ENCODE measurements at regions not wholly inside any gene's neighbourhood (a gene's known extent, or its start where the extent isn't known, plus 50 kb on each side); places are given as distances from the start of the nearest gene placed in this dataset.

DNA sequence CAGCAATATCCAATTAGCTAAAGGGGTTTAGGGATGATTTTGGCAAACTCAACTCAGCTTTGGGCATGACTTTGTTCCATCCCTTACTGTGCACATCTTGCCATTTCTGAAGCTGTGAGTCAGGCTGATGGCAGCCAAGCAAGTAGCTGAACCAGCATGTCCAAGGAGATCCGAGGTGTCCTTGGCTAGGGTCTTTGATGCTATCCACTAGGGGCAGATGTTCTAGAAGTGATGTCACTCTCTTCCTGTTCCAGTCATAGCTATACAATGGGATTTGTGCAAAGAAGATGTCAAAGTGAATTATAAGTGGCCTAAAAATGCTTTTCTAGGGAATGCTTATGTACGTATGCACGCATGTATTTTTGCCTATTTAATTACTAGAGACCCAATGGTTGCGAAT is 160.8 kb upstream of the PAPPA start:
- TF ChIP-seq, protein P1, sequence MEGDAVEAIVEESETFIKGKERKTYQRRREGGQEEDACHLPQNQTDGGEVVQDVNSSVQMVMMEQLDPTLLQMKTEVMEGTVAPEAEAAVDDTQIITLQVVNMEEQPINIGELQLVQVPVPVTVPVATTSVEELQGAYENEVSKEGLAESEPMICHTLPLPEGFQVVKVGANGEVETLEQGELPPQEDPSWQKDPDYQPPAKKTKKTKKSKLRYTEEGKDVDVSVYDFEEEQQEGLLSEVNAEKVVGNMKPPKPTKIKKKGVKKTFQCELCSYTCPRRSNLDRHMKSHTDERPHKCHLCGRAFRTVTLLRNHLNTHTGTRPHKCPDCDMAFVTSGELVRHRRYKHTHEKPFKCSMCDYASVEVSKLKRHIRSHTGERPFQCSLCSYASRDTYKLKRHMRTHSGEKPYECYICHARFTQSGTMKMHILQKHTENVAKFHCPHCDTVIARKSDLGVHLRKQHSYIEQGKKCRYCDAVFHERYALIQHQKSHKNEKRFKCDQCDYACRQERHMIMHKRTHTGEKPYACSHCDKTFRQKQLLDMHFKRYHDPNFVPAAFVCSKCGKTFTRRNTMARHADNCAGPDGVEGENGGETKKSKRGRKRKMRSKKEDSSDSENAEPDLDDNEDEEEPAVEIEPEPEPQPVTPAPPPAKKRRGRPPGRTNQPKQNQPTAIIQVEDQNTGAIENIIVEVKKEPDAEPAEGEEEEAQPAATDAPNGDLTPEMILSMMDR (IDR thresholded peaks at IDR 0.05), result no peak
- TF ChIP-seq POLR2A (IDR thresholded peaks at IDR 0.05), result no peak
